ENCODE measurements at regions not wholly inside any gene's neighbourhood (a gene's known extent, or its start where the extent isn't known, plus 50 kb on each side); places are given as distances from the start of the nearest gene placed in this dataset.

DNA sequence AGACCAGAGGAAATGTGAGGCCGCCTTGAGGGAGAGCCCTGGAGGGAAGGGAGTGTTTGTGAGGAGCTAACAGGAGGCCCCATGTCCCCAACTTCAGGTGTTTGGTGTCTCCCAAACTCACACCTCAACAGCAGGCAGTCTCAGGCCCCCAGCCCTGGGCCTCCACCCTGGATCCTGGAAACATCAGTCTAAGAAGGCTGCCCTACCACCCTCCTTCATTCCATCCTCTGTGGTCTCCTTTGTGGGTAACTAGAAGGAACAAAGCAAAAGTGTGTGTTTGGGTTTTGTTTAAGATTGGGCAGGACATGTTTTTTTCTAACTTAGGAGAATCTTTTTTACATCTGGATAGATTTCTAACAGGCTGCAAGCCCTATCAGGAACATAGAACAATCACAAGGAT is 404.3 kb downstream of the BCL11A start:
- H3K4me2 ChIP-seq (ENCODE audit: low read length): no peak overlapping the region
- H3K9ac ChIP-seq (ENCODE audit: low read depth, low read length): no peak overlapping the region
- no peak overlapping the region for H3K4me3 ChIP-seq (ENCODE audit: low read length)

DNA sequence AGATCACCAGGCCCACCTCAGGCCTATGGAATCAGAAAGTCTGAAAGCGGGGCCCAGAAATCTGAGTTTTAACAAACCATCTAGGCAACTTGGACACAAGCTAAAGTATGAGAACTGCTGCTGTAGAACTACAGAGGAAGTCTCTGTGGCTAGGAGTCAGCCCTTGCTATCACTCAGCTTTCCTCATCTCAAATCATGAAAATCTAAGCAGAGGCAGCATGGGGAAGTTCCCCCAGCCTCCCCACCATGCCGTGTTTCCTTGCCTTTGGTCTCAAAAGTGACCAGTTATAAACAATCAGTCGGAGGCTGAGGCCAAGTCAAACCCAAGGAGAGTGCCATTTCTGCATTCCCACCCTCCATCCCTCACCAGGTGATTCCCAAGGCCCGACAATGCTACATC is 404.7 kb downstream of the BCL11A start:
- H3K9me3 ChIP-seq (replicated peaks; ENCODE audit: low read length): no peaks in the 10 kb centered on the region
- no peaks in the 10 kb centered on the region for H3K4me1 ChIP-seq (ENCODE audit: control insufficient read depth, insufficient read depth, low read length)
- no peak overlapping the region for H3K9ac ChIP-seq (ENCODE audit: low read depth, low read length)
- H3K36me3 ChIP-seq (ENCODE audit: insufficient read depth, low read length): no peaks in the 10 kb centered on the region
- H3K4me3 ChIP-seq (ENCODE audit: low read length): no peak overlapping the region
- H3K27me3 ChIP-seq (ENCODE audit: control insufficient read depth, insufficient read depth, low read length): no peaks in the 10 kb centered on the region
- no peak overlapping the region for H3K4me2 ChIP-seq (ENCODE audit: low read length)

More for the DNA sequence above, 404.3 kb downstream of the BCL11A start:
- Histone ChIP-seq H3K36me3 (ENCODE audit: insufficient read depth, low read length) (no peaks in the 10 kb centered on the region), H3K27me3 (ENCODE audit: control insufficient read depth, insufficient read depth, low read length) (no peaks in the 10 kb centered on the region), H3K4me1 (ENCODE audit: control insufficient read depth, insufficient read depth, low read length) (no peaks in the 10 kb centered on the region), H3K9me3 (replicated peaks; ENCODE audit: low read length) (no peaks in the 10 kb centered on the region)

- no peak overlapping the region for H3K4me2 ChIP-seq (ENCODE audit: low read length)
- no peak overlapping the region for H3K9ac ChIP-seq (ENCODE audit: low read depth, low read length)
- no peaks in the 10 kb centered on the region for H3K9me3 ChIP-seq (replicated peaks; ENCODE audit: low read length)
- H3K4me1 ChIP-seq (ENCODE audit: control insufficient read depth, insufficient read depth, low read length): no peaks in the 10 kb centered on the region
- H3K36me3 ChIP-seq (ENCODE audit: insufficient read depth, low read length): no peaks in the 10 kb centered on the region
- H3K27me3 ChIP-seq (ENCODE audit: control insufficient read depth, insufficient read depth, low read length): no peaks in the 10 kb centered on the region
- H3K4me3 ChIP-seq (ENCODE audit: low read length): no peak overlapping the region
Measured at GRCh38 chr2:60140185-60140584, 413.3 kb downstream of the BCL11A start.

DNA sequence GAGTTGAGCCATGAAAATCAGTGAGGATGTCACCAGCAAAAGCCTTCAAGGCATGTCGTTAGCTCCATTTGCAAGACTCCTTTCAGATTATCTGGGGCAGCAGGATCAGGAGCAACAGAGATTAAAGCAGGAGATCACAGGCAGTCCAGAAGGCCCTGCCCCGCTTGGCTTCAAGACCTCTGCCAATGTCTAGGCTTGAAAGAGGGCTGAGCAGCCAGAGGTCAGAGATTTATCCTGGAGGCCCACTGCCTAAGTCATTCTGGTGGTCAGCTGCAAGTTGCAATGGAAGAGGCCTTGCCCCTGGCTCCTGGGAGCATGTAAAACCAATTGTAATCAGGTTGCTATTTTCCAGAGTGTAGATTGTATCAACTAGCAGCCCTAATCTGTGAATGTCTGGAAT is 416.5 kb downstream of the BCL11A start:
- Histone ChIP-seq H3K27me3 (ENCODE audit: control insufficient read depth, insufficient read depth, low read length) (no peaks in the 10 kb centered on the region), H3K4me3 (ENCODE audit: low read length) (no peak overlapping the region), H3K36me3 (ENCODE audit: insufficient read depth, low read length) (no peaks in the 10 kb centered on the region), H3K4me2 (ENCODE audit: low read length) (no peak overlapping the region), H3K4me1 (ENCODE audit: control insufficient read depth, insufficient read depth, low read length) (no peaks in the 10 kb centered on the region), H3K9me3 (replicated peaks; ENCODE audit: low read length) (no peaks in the 10 kb centered on the region), H3K9ac (ENCODE audit: low read depth, low read length) (no peak overlapping the region)

DNA sequence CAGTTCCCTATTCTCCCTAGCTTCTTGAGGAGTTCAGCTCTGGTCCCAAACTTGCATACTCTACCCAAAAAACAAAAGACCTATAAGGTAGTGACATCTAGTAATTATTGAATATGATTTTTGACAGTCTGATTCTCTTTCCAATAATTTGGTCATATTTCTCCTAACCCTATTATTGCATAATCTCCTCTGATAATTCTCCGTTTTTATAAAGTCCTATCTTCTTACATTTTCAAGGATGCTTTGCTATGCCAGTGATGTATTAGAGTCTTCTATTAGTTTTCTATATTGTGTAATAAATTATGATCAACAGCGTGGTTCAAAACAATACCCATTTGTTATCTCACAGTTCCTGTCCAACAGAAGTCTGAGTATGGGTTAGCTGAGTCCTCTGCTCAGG is 426.3 kb downstream of the BCL11A start:
- Histone ChIP-seq H3K4me2 (ENCODE audit: low read length) (no peak overlapping the region), H3K9me3 (replicated peaks; ENCODE audit: low read length) (peaks cover 7% of the 10 kb centered on the region), H3K4me1 (ENCODE audit: control insufficient read depth, insufficient read depth, low read length) (no peaks in the 10 kb centered on the region), H3K4me3 (ENCODE audit: low read length) (no peak overlapping the region), H3K9ac (ENCODE audit: low read depth, low read length) (no peak overlapping the region), H3K36me3 (ENCODE audit: insufficient read depth, low read length) (no peaks in the 10 kb centered on the region), H3K27me3 (ENCODE audit: control insufficient read depth, insufficient read depth, low read length) (no peaks in the 10 kb centered on the region)

DNA sequence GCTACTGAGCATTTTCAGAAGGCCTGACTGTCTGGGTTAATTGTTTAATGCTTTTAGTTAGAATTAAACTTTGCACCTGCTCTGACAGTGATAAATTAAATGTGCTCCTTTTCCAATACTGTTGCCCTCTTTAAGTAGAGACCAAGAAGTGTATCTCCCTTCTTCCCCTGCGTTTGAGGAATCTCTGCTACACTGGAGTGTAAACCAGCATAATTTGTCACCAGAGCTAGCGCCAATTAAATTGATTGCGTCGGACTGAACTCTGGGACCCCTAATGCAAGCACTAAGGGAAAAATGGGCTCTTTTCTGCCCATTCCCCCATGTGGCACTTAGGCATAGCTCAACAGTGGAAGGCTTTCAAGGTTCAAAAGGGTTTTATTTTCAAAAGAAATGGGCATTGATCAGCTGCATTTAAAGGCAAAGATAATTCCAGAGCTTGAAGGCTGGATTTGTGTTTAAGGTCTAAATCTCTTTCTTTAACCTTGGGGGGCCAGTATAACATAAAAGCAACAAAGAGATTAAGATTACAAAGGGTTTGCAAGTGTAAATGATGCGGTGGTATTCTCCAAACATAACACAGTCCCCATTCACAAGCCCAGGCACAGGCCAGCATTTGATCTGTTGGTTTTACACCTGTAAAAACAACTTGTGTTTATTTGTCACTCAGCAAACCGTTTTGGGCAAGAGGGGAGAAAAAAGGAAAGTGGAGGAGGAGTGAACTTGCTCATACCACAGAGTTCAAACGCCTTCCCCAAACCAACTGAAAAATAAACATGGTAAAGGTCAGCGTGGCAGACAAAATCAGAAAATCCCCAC is 427.6 kb downstream of the BCL11A start:
- H3K4me3 ChIP-seq (ENCODE audit: low read length): no peak overlapping the region

GRCh38 chr2:60119778-60120177 is 433.7 kb downstream of the BCL11A start:
- H3K4me2 ChIP-seq (ENCODE audit: low read length): no peak overlapping the region
- no peaks in the 10 kb centered on the region for H3K4me1 ChIP-seq (ENCODE audit: control insufficient read depth, insufficient read depth, low read length)
- no peak overlapping the region for H3K4me3 ChIP-seq (ENCODE audit: low read length)
- H3K27me3 ChIP-seq (ENCODE audit: control insufficient read depth, insufficient read depth, low read length): no peaks in the 10 kb centered on the region
- H3K9ac ChIP-seq (ENCODE audit: low read depth, low read length): no peak overlapping the region
- no peaks in the 10 kb centered on the region for H3K36me3 ChIP-seq (ENCODE audit: insufficient read depth, low read length)
- H3K9me3 ChIP-seq (replicated peaks; ENCODE audit: low read length): peaks cover 6% of the 10 kb centered on the region

More for the DNA sequence above, 427.6 kb downstream of the BCL11A start:
- no peaks in the 10 kb centered on the region for H3K4me1 ChIP-seq (ENCODE audit: control insufficient read depth, insufficient read depth, low read length)
- peaks cover 7% of the 10 kb centered on the region for H3K9me3 ChIP-seq (replicated peaks; ENCODE audit: low read length)
- no peaks in the 10 kb centered on the region for H3K36me3 ChIP-seq (ENCODE audit: insufficient read depth, low read length)
- no peak overlapping the region for H3K9ac ChIP-seq (ENCODE audit: low read depth, low read length)
- H3K4me2 ChIP-seq (ENCODE audit: low read length): no peak overlapping the region
- H3K27me3 ChIP-seq (ENCODE audit: control insufficient read depth, insufficient read depth, low read length): no peaks in the 10 kb centered on the region

DNA sequence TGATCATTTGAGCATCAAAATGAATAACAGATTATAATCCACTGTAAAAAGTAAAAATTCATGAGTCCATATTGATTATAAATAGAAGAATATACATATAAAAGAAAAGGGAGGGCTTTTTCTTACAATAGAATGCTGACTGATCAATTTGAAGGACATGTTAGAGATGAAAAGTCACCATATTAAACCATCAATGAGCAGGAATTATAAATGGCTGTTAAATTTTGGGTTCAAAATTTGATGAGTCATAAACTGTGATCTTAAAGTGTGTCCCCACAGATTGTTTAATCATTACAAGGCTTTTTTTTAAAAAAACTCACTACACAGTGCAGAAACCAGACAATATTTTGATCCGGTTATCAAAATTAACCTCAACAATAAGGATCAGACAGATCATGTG is 434.5 kb downstream of the BCL11A start:
- no peaks in the 10 kb centered on the region for H3K27me3 ChIP-seq (ENCODE audit: control insufficient read depth, insufficient read depth, low read length)

GRCh38 chr2:60118061-60118460 is 435.4 kb downstream of the BCL11A start:
- Histone ChIP-seq H3K9me3 (replicated peaks; ENCODE audit: low read length) (peaks cover 6% of the 10 kb centered on the region), H3K9ac (ENCODE audit: low read depth, low read length) (no peak overlapping the region), H3K36me3 (ENCODE audit: insufficient read depth, low read length) (no peaks in the 10 kb centered on the region), H3K27me3 (ENCODE audit: control insufficient read depth, insufficient read depth, low read length) (no peaks in the 10 kb centered on the region), H3K4me2 (ENCODE audit: low read length) (no peak overlapping the region), H3K4me1 (ENCODE audit: control insufficient read depth, insufficient read depth, low read length) (no peaks in the 10 kb centered on the region), H3K4me3 (ENCODE audit: low read length) (no peak overlapping the region)

More for the DNA sequence above, 434.5 kb downstream of the BCL11A start:
- Histone ChIP-seq H3K9ac (ENCODE audit: low read depth, low read length) (no peak overlapping the region), H3K4me3 (ENCODE audit: low read length) (no peak overlapping the region), H3K4me2 (ENCODE audit: low read length) (no peak overlapping the region), H3K9me3 (replicated peaks; ENCODE audit: low read length) (peaks cover 6% of the 10 kb centered on the region), H3K36me3 (ENCODE audit: insufficient read depth, low read length) (no peaks in the 10 kb centered on the region), H3K4me1 (ENCODE audit: control insufficient read depth, insufficient read depth, low read length) (no peaks in the 10 kb centered on the region)

GRCh38 chr2:60116161-60116875 is 437.1 kb downstream of the BCL11A start:
- no peaks in the 10 kb centered on the region for H3K4me1 ChIP-seq (ENCODE audit: control insufficient read depth, insufficient read depth, low read length)
- no peak overlapping the region for H3K4me2 ChIP-seq (ENCODE audit: low read length)
- no peak overlapping the region for H3K4me3 ChIP-seq (ENCODE audit: low read length)
- H3K36me3 ChIP-seq (ENCODE audit: insufficient read depth, low read length): no peaks in the 10 kb centered on the region
- no peaks in the 10 kb centered on the region for H3K27me3 ChIP-seq (ENCODE audit: control insufficient read depth, insufficient read depth, low read length)
- H3K9ac ChIP-seq (ENCODE audit: low read depth, low read length): no peak overlapping the region
- H3K9me3 ChIP-seq (replicated peaks; ENCODE audit: low read length): peaks cover 3% of the 10 kb centered on the region

GRCh38 chr2:60109744-60110143 is 443.7 kb downstream of the BCL11A start:
- no peaks in the 10 kb centered on the region for H3K27me3 ChIP-seq (ENCODE audit: control insufficient read depth, insufficient read depth, low read length)
- H3K36me3 ChIP-seq (ENCODE audit: insufficient read depth, low read length): no peaks in the 10 kb centered on the region
- H3K9me3 ChIP-seq (replicated peaks; ENCODE audit: low read length): peaks cover 3% of the 10 kb centered on the region
- H3K4me1 ChIP-seq (ENCODE audit: control insufficient read depth, insufficient read depth, low read length): no peaks in the 10 kb centered on the region
- H3K4me2 ChIP-seq (ENCODE audit: low read length): no peak overlapping the region
- no peak overlapping the region for H3K9ac ChIP-seq (ENCODE audit: low read depth, low read length)
- no peak overlapping the region for H3K4me3 ChIP-seq (ENCODE audit: low read length)

Data from skeletal muscle satellite cell (primary cell).